Astrocyte (in vitro differentiated cells and primary cell): ENCODE measurements at regions not wholly inside any gene's neighbourhood (a gene's known extent, or its start where the extent isn't known, plus 50 kb on each side); places are given as distances from the start of the nearest gene placed in this dataset.

Experiments
- EZH2 ChIP-seq: IDR thresholded peaks from 2 replicates; pipeline ENCODE4 v1.6.1; 2012; ENCODE audit warnings: mild to moderate bottlenecking, low read length, inconsistent platforms; ENCODE audit not compliant: insufficient read depth
- TF ChIP-seq, protein P1 (sequence below): IDR thresholded peaks from 2 replicates; pipeline ENCODE4 v1.5.1; 2011; ENCODE audit warnings: low read depth, mild to moderate bottlenecking, inconsistent platforms, low read length, moderate library complexity; ENCODE audit not compliant: insufficient read depth

DNA sequence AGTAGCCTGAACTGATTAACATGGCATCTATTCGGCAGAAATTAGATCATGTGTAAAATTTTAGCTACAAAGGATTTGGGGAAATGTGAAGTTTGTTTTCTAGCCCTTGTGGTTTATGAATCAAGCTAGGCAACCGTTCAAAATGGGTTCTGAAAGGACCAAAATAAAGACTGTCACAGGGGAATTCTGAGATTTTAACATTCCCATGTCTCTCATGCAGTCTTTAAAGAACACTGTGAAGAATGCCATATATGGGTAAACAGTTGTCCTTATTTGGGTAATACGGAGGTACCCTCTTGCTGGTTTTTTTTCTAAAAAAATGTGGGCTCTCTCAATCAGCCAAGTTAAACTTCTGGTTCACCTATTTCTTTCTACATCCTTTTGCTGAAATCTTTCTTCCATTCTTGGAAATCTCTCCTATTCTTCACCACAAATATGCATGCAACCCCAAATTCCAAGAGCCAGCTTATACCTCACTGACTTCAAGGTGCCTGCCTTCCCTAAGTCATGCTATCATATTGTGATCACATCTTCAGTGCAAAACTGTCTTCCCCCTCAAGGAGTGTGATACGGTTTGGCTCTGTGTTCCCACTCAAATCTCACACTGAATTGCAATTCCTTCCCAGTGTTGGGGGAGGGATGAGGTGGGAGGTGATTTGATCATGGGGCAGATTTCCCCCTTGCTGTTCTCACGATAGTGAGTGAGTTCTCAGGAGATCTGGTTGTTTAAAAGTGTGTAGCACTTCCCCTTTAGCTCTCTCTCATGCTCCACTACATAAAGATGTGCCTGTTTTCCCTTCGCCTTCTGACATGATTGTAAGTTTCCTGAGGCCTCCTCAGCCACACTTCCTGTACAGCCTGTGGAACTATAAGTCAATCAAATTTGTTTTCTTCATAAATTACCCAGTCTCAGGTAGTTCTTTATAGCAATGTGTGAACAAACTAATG is 308.7 kb downstream of the TTLL7 start:
- TF ChIP-seq, protein P1, sequence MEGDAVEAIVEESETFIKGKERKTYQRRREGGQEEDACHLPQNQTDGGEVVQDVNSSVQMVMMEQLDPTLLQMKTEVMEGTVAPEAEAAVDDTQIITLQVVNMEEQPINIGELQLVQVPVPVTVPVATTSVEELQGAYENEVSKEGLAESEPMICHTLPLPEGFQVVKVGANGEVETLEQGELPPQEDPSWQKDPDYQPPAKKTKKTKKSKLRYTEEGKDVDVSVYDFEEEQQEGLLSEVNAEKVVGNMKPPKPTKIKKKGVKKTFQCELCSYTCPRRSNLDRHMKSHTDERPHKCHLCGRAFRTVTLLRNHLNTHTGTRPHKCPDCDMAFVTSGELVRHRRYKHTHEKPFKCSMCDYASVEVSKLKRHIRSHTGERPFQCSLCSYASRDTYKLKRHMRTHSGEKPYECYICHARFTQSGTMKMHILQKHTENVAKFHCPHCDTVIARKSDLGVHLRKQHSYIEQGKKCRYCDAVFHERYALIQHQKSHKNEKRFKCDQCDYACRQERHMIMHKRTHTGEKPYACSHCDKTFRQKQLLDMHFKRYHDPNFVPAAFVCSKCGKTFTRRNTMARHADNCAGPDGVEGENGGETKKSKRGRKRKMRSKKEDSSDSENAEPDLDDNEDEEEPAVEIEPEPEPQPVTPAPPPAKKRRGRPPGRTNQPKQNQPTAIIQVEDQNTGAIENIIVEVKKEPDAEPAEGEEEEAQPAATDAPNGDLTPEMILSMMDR, result no peak
- no peak for TF ChIP-seq EZH2
